ENCODE measurements at regions not wholly inside any gene's neighbourhood (a gene's known extent, or its start where the extent isn't known, plus 50 kb on each side); places are given as distances from the start of the nearest gene placed in this dataset.

DNA sequence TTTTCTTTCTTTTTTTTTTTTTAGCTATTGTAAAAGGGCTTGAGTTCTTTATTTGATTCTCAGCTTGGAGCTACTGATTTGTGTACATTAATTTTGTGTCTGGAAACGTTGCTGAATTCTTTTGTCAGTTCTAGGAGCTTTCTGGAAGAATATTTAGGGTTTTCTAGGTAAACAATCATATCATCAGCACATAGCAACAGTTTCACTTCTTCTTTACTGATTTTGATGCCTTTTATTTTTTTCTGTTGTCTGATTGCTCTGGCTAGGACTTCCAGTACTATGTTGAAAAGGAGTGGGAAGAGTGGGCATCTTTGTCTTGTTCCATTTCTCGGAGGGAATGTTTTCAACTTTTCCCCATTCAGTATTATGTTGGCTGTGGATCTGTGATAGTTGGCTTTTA lies 292.2 kb downstream of the GABRG1 start:
- intact Hi-C loops (cut with DNase I): no loop called here
- TF ChIP-seq, protein P1, sequence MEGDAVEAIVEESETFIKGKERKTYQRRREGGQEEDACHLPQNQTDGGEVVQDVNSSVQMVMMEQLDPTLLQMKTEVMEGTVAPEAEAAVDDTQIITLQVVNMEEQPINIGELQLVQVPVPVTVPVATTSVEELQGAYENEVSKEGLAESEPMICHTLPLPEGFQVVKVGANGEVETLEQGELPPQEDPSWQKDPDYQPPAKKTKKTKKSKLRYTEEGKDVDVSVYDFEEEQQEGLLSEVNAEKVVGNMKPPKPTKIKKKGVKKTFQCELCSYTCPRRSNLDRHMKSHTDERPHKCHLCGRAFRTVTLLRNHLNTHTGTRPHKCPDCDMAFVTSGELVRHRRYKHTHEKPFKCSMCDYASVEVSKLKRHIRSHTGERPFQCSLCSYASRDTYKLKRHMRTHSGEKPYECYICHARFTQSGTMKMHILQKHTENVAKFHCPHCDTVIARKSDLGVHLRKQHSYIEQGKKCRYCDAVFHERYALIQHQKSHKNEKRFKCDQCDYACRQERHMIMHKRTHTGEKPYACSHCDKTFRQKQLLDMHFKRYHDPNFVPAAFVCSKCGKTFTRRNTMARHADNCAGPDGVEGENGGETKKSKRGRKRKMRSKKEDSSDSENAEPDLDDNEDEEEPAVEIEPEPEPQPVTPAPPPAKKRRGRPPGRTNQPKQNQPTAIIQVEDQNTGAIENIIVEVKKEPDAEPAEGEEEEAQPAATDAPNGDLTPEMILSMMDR (IDR thresholded peaks at IDR 0.05): no peak
- no peak for TF ChIP-seq POLR2A (IDR thresholded peaks at IDR 0.05)
- Histone ChIP-seq H3K27me3 (no peaks in the 10 kb centered on the region), H3K36me3 (replicated peaks in 1 of 2) (no peaks in the 10 kb centered on the region), H3K4me1 (replicated peaks in 1 of 2) (no peaks in the 10 kb centered on the region), H3K27ac (no peak overlapping the region), H3K9me3 (replicated peaks in 1 of 3) (no peaks in the 10 kb centered on the region), H3K4me3 (no peak overlapping the region)
- DNase-seq: no peak
- WGBS, 4 donors: 57 to 72% (median 67%) methylated on average over 2 of the region's 2 CpGs

GRCh38 chr4:45803994-45804393 lies 319.9 kb downstream of the GABRG1 start:
- no peaks in the 10 kb centered on the region for H3K9me3 ChIP-seq (replicated peaks in 1 of 3)
- H3K4me1 ChIP-seq (replicated peaks in 1 of 2): no peaks in the 10 kb centered on the region
- no peaks in the 10 kb centered on the region for H3K27me3 ChIP-seq
- TF ChIP-seq POLR2A (IDR thresholded peaks at IDR 0.05): no peak
- TF ChIP-seq, protein P1 (IDR thresholded peaks at IDR 0.05): no peak
- WGBS, 4 donors: 69 to 83% (median 73%) methylated on average over 2 of the region's 2 CpGs
- no peak for DNase-seq
- no peaks in the 10 kb centered on the region for H3K36me3 ChIP-seq (replicated peaks in 1 of 2)
- H3K27ac ChIP-seq: no peak overlapping the region
- intact Hi-C loops (cut with DNase I): no loop called here
- H3K4me3 ChIP-seq: no peak overlapping the region

DNA sequence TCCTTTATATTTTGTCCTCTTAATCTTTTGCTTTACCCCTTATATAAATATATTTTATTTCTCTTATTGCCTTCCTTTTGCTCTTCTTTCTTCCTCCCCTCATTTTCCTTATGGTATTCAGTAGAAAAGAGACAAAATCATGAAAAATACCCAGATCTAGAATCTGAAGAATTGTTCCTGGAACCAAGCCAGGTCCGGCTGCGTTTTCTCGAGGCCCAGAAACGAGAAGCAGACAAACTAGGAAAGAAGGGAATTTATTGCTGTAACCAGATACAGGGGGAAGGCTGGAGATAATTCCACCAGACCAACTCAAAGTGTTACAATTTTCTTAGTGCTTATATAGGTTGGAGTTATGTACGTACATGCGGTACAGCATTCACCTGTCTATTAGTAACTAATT lies 328.7 kb downstream of the GABRG1 start:
- peak in 5 of 7 donors; percentile 7 to 19 (median 13) for DNase-seq
- no peaks in the 10 kb centered on the region for H3K9me3 ChIP-seq (replicated peaks in 1 of 3)
- TF ChIP-seq POLR2A (IDR thresholded peaks at IDR 0.05): no peak
- TF ChIP-seq, protein P1 (IDR thresholded peaks at IDR 0.05): no peak
- no peak overlapping the region for H3K27ac ChIP-seq
- intact Hi-C loops (cut with DNase I): no loop called here
- H3K4me1 ChIP-seq (replicated peaks in 1 of 2): no peaks in the 10 kb centered on the region
- no peaks in the 10 kb centered on the region for H3K36me3 ChIP-seq (replicated peaks in 1 of 2)
- H3K4me3 ChIP-seq: no peak overlapping the region
- no peaks in the 10 kb centered on the region for H3K27me3 ChIP-seq
- 19 to 30% (median 23%) methylated on average over 6 of the region's 6 CpGs for WGBS, 4 donors

DNA sequence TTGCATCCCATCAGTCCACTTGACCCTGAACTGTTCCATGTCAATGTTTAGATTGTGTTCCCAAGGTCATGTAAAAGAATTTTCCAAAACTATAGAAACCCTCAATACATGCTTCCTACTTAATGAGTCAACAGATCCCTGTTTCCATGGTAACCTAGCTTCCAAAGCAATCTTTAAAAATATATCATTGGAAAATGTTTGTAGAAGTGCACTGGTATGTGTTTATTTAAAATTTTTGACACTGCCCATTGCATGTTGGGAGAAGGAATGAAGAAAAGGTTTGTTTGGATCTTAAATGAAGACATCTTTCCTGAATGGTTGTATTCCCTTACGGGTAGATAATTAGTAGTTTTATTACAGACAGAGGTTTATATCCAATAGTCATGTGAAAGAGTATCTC lies 345.3 kb downstream of the GABRG1 start:
- WGBS, 4 donors: 78 to 94% (median 83%) methylated on average over 1 of the region's 1 CpG

More for the DNA sequence above, 345.3 kb downstream of the GABRG1 start:
- intact Hi-C loops (cut with DNase I): no loop called here
- no peak for DNase-seq
- no peaks in the 10 kb centered on the region for H3K27me3 ChIP-seq
- H3K27ac ChIP-seq: no peak overlapping the region
- H3K36me3 ChIP-seq (replicated peaks in 1 of 2): no peaks in the 10 kb centered on the region
- no peaks in the 10 kb centered on the region for H3K4me1 ChIP-seq (replicated peaks in 1 of 2)
- no peaks in the 10 kb centered on the region for H3K9me3 ChIP-seq (replicated peaks in 1 of 3)
- no peak for TF ChIP-seq POLR2A (IDR thresholded peaks at IDR 0.05)
- TF ChIP-seq, protein P1 (IDR thresholded peaks at IDR 0.05): no peak
- no peak overlapping the region for H3K4me3 ChIP-seq
